ENCODE measurements at regions not wholly inside any gene's neighbourhood (a gene's known extent, or its start where the extent isn't known, plus 50 kb on each side); places are given as distances from the start of the nearest gene placed in this dataset.
"Not testable (repeated sequence)": the region's sequence is repeated elsewhere in the genome, so short reads cannot be mapped to it uniquely, and the experiment has no call there.

DNA sequence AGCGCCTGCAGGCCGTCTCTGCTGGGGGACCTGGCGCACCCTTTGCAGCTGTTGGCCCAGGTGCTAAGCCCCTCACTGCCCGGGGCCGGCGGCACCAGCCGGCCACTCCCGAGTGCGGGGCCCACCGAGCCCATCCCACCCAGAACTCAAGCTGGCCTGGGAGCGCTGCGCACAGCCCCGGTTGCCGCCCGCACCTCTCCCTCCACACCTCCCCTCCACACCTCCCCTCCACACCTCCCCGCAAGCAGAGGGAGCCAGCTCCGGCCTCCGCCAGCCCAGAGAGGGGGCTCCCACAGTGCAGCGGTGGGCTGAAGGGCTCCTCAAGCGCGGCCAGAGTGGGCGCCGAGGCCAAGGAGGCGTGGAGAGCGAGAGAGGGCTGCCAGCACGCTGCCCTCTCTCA lies 177.8 kb upstream of the KAZN start:
- DNase-seq: no peak

DNA sequence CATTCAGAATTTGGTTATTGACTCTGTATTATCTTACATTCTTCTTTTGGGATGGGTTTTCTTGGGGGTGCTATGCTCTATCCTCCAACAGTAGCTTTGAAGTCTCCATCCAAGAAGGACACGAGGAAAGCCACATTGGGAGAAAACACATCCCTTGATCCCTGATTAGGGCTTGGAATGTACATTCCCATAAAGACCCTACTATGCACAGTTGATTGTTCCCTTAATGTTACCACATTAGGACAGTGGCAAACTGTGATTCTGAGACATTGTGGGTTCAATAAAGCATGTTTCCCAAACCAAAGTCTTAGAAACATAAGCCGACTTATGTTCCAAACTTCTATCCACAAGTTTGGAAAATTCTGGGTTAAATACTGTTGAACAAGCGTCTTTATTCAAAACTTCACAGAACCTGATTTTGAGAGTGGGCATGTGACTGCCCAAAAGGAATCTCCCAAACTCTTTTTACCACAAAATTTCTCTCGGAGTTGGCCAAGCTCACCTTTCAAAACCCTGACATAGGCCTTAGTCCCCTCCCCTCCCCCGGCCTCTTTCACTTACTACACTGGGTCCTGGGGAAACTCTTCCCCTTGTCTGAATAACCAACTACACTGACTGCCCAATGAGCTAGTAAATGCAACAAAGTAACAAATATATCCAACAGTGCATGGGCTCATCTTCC lies 177.0 kb upstream of the KAZN start:
- DNase-seq: no peak

DNA sequence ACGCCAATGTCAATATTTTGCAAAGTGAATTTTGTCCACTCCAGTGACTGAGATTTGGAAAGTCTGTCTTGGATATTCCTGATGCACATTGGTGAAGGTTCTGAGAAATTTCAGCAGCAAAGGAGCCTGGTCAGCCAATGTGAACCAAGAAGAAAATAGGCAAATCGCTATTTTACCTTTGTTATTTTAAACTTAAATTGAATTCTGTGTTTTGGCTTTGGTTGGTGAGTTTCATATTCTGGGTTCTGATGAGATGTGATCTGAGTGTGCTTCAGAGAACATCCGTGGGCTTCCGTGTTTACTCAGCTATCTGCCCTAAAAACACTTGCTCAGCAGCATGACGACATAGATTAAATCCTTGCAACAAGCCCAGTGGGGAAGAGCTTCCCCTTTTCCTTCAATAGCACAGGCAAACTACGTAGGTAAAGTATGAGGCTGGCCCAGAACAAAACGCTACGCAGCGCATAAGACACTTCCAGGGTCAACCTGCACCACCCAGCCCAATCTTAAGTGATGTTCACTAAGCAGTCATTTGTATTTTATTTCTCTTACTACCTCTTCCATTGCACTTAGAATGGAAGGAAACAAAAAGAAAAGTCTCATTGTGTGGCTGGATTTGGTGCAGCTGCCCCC lies 176.4 kb upstream of the KAZN start:
- DNase-seq: no peak

DNA sequence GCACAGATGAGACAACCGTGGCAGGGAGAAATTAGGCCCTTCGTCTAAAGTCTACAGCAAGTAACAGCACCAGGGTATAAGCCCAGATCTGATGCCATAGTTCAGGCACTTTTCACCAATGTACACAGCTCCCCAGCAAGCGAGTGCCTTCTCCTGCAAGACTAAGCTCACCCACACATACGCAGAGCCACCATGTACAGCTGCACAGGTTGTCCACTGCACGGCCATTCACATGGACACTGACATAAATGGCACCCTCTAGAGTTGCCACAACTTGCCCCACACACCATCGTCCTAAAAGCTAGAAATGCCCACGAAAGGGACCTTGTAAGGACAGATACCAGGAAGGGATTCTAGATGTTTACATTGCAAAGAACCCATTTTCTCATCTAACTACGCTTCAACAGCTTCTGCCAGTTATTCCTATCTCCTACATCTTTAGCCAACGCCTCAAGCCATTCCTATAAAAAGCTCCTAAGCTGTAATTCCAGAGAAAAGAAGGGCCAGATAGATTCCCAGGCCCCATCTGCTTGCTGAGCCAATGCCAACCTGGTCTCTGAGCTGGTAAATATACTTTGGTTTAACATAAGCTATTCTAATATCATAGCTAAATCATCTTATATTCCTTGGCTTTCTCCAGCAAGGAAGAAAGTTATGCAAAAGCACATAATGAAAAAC lies 174.0 kb upstream of the KAZN start:
- DNase-seq: no peak

DNA sequence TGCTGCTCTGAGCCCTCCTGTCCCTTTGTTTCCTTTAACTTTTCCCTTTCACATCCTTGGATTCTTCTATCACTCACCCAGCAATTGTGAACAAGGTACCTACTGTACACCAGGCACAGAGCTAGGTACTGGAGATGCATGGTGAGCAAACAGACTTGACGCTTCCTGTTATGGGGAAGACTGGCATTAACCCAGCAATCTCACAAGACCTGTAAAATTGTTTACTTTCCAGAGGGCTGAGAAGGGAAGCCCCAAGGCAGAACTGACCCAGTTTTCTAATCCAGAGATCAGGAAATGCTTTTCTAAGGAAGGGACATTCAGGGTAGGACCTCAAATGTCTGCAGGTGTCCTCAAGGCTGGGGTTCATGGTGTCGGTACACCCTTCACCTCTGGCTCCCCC lies 171.6 kb upstream of the KAZN start:
- no peak for DNase-seq

DNA sequence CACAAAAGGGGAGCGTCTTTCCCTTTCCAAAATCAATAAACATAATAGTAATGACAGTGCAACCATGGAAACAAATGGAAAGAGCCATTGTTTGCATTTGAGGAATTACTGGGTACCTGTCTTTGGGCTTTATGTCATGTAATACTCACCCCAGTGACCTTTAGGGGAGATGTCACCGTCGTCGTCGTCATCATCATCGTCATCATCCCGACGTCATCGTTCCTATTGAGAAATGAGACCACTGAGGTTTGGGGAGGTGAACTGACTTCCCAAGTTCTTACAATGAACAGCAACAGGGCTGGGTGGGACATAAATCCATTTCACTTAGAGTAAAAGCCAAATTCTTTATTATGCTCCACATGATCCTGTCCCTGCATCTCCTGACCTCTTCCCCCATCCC lies 168.9 kb upstream of the KAZN start:
- no peak for DNase-seq

DNA sequence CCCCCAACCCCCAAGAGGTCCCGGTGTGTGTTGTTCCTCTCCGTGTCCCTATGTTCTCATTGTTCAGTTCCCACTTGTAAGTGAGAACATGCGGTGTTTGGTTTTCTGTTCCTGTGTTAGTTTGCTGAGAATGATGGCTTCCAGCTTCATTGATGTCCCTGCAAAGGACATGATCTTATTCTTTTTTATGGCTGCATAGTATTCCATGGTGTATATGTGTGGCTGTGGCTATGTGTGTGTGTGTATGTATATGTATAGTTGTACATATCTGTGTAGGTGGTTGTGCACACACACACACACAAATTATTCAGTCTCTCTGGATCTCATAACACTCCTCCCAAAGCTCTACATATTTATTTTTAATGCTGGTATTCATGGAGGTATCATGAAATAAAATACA lies 165.8 kb upstream of the KAZN start:
- DNase-seq: not testable (repeated sequence)

DNA sequence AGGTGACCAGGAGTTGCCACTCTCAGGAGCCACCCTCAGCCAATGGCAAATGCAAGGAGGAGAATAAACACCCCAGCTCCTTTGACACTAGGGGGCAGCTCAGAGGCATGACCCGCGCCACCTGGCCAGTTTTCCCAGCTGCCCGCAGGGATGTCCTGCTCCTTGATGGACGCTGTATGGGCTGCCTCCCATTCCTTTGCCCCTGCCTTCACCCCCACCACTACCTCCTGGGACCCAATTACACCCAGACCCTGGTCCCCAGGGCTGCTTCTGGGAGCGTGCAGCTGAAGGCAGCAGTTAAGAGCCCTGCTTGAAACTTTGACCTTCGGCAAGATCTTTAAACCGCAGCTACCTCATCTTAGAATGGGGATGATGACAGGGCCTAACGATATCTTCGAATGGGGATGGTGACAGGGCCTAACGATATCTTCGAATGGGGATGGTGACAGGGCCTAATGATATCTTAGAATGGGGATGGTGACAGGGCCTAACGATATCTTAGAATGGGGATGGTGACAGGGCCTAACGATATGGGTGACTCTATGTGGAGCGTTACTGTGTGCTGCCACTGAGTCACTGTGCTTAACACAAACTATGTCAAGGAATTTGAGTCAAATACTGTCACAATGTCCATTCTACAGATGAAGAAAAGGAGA lies 163.0 kb upstream of the KAZN start:
- no peak for DNase-seq

DNA sequence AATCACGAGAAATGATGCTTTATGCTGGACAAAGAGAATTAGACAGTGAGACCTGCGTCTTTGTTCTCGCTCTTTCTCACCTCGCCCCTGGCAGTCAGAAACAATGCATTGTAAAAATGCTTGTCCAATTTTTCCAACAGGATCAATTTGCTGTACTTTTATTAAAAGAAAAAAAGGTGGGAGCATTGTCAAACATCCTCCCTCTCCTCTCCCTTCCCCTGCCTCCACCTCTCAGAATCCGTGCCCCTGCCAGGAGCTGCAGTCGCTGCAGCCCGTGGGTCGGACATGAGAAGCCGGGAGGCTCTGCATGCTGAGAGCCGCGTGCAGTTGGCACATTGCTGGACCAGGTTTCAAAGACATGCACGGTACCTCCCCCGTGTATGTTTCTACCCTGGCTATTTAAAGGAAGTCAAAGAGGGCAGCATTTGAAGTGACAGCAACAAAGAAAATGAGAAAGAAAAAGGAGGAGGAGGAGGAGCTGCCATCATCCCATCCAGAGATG lies 161.0 kb upstream of the KAZN start:
- DNase-seq: no peak

DNA sequence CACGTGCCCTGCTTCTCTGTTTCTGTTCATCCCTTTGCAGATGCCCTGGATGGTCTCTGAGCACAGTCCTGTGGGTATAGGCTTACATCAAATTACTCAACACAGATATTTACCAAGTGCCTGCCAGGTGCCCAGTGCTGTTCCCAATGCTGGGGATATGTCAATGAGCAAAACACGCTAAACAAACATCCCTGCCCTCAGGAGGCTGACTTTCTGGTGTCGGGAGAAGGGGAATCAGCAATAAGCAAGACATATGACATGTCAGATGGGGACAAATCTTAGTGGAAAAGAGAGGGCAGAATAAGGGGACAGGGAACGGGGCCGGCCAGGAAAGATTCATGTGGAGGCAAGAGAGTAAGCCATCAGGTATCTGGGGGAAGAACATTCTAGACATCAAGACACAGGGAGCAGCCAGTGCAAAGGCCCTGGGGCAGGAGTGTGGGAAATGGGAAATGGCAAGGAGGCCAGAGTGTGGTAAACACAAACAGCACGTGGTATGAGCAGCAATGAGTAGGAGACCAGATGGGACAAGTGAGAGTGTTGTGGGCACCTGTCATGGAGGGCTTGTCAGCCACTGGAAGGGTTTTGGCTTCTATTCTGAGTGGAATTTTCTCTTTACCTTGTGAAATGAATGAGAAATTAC lies 160.2 kb upstream of the KAZN start:
- DNase-seq: no peak

DNA sequence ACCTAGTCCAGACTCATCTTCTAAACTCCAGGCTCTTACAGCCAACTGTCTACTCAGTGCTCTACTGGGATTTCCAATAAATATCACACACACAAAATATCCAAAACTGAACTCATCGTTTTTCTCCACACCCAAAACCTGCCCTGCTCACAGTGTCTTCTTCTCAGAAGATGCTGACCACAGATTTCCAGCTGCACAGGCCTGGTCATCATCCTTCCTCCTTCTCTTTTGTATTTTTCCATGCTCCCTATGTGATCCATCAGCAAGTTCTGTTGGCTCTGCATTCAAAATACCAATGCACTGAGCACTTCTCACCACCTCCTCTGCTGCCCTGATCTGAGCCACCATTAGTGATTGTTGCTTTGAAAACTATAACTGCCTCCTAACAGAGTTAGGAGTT lies 159.5 kb upstream of the KAZN start:
- DNase-seq: no peak

DNA sequence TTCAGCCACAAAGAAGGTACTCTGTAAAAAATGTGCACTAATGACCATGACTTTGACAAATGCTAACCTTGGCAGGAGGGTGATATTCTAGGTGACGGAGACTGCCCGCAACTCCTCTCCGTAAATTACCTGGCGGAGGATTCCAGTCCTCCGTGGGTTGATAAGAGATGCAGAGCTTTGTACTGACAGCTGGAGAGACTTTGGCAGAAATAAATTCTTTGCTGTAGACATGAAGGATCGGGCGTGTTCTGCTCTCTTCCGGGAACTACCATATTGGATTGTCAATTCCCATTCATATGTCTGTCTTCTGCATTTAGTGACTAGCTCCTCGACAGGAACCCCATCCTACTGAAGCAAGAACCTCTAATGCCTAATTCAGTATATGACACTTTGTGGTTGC lies 158.3 kb upstream of the KAZN start:
- DNase-seq: no peak

DNA sequence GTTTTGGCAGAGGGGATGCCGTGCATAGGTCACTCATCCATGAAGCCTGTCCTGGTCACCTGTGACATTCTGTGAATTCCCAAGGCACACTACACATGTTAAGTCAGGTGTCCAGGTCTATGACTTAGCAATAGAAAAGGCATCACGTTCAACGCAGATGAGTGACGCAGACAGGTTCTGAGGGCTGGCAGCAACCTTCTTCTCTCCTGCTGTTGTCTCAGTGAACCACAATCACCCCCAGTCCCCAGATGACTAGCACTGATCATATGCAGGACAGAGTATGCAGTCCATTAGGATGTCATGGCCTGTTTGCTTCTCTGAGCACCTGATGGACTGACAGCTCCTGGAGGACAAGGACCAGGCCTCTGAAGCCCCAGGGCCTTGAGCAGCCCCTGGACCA lies 157.8 kb upstream of the KAZN start:
- DNase-seq: no peak

DNA sequence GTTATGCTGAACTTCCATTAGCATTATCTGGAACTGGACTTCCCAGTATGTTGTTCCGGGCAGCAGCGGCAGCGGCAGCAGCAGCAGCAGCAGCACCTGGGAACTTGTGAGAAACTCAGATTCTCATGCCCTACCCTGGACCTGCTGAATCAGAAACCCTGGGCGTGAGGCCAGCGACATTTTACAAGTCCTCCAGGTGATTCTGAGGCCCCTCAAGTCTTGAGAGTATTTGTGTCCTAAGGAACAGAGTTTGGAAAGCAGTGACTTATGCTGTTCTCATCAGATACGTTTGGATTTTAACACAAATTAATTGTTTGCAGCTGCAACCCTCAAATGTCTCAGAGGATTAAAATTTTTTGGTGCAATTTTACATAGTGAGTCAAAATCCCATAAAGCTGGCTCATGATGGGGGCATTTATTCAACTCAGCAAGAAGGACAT lies 157.2 kb upstream of the KAZN start:
- DNase-seq: no peak

DNA sequence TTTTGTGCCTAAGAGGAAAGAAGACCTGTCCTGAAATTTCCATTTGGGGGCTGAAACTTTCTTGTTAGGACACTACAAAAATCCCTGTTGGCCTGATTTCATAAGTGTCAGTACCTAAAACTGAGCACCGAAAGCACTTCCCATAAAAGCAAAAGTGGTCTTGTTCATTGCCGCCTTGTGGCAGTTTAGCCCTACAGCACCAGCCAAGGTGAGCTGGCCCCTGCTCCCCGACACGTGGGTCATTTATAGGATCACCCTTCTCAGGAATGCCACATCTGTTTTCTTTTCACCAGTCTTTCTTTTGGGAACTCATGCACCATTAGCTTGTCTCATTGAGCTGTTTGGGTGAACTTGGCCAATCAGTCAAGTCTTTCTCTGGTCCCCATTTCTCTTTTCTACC lies 155.8 kb upstream of the KAZN start:
- DNase-seq: no peak

DNA sequence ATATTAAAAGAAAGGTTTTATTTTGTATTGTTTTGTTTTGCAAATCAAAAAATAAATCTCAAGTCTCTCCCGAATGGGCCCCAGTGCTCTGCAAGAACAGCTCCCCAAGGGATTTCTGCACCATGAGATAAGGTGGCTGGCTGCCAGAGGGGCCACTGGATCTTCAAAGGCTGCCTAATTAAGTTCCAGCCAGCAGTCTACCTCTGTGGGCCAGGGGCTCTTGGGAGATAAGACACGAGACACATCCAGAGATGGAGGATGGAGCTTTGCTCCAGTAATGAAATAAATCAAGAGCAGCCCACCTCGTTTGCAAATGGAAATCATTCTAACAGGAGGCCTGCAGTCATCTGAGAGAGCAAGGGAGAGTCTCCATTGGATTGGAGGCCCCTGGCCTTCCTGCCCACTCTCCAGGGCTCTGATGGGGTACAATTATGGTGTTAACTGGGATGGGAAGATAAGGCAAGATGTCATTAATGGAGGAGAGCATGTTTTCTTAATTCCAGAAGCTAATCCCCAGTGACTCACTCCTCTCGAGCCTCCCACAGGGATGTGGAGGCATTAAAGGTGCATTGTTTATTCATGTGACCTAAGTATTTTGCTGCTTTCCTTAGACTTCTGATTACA lies 155.2 kb upstream of the KAZN start:
- no peak for DNase-seq

DNA sequence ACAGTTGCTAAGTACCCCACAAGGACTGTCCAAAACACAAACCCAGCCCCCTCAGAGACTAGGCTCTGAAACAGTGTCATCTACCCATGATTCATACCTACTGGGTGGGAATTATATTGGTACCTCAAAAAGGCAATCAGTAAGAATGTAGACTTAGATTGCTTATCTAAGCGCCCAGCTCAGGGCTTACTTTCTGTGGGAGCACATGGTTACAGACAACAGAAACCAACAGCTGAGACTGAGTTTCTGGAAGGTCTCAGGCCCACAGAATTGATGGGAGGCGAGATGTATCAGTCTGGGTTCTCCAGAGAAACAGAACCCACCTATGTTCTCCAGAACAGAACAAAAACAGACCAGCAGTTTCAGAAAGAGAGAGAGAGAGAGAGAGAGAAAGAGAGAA lies 147.3 kb upstream of the KAZN start:
- no peak for DNase-seq

DNA sequence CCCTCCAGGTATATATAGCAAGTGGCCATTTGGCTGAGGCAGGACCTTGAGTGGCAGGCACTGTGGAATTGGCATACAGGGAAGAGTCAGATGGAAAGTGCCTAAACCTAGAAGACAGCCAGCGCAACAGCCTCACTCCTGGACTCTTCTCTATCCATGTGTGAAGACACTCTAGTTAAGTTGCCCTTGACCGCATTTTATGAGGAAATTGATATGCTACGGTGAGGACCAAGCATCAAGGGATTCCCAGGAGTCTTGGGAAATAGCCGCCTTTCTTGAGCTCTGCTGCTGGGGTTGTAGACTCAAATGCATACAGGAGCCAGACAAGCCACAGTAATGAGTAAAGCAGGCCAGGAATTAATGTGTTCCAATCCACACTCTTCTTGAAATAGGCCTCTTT lies 145.9 kb upstream of the KAZN start:
- no peak for DNase-seq

DNA sequence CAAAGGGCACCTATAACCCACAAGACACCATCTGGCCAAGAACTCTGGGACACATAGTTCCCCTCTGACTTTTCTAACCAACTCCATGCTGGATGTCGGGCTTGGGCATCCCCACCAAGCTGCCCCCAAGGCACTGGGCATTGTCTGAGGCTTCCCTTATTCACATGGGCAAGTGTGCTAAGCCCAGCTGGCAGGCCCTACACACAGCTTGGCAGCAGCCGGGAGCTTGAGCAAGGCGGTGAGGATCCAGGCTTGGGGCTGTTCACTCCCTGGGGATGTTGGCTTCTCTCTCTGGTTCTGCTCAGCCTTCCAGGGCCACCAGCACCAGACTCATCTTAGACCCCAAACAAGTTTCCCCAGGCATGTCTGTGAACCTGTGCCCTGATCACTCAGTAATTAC lies 138.3 kb upstream of the KAZN start:
- DNase-seq: no peak

DNA sequence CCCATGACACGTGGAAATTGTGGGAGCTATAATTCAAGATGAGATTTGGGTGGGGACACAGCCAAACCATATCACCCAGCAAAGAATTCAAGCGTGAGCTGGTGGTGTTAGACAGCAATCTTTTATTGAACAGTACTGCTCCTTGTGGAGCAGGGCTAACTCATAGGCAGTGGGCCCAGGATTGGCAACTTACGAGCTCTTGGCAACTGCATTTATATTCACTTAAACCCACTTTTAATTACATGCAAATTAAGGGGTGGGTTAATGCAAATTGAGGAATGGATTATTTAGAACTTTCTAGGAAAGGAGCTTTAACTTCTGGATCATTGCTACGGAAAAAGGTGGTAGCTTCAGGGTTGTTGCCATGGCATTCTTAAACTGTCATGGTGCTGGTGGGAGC lies 135.6 kb upstream of the KAZN start:
- DNase-seq: no peak

DNA sequence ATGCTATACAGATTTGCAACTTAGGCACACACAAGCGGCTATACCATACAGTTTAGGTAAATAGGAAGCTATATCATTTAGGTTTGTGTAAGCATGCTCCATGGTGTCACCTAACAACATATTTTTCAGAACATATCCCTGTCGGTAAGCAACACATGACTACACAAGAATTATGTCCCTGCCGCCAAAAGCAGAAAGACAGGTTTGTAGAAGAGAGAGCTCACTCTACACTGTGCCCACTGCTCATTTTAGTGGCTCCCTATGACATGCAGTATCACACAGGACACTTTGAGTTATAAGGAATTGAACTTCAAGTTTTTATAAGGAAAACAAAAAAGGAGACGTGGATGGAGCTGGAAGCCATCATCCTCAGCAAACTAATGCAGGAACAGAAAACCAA lies 132.5 kb upstream of the KAZN start:
- no peak for DNase-seq

DNA sequence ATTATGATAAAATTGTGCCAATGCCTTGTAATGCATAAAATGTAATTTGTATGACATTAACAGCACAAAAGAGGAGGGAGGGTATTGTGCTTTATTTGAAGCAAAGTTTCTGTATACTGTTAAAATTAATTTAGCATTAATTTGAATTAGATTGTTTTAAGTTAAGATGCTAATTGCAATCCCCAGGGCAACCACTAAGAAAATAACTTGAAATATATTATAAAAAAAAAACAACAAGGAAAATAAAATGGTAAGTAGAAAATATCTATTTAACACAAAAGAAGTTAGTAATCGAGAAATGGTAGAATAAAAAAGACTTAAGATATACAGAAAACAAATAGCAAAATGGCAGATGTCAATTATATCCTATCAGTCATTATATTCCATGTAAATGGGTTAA lies 131.4 kb upstream of the KAZN start:
- no peak for DNase-seq

DNA sequence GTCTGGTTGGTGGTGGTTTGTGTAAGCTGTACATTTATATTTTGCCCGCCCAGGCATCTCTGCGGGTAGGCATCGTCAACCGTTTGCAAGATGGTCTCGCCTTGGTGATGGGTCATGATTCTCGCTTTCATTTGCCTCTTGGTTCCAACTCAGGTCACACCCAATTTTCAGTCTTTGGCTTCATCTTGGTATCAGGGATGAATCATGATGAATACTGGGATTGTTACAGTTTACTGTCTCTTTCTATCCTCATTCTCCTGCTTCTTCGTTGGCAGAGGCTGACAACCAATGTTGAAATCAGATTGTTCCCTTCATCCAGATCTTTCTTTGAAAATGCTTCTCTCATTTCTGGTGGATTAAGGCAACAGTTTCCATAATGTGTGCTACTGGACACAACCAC lies 129.7 kb upstream of the KAZN start:
- no peak for DNase-seq

Data from GF-D8 (cell line).